ENCODE measurements at regions not wholly inside any gene's neighbourhood (a gene's known extent, or its start where the extent isn't known, plus 50 kb on each side); places are given as distances from the start of the nearest gene placed in this dataset.

- no peak for TF ChIP-seq USF1 (CRISPR knock-in tag; IDR thresholded peaks at IDR 0.05)
- no peak for TF ChIP-seq ZZZ3 (IDR thresholded peaks at IDR 0.05)
- no peak for TF ChIP-seq HOMEZ (CRISPR knock-in tag; IDR thresholded peaks at IDR 0.05)
- TF ChIP-seq FOXA3 (CRISPR knock-in tag; conservative IDR thresholded peaks at IDR 0.05 in 1 of 2, IDR thresholded peaks at IDR 0.05 in 1 of 2) = peak in 1 of 2 experiments; percentile 61; a peak in 1 of 4 replicates
- TF ChIP-seq ARID4B (CRISPR knock-in tag; IDR thresholded peaks at IDR 0.05) = no peak
- TF ChIP-seq, protein P1, sequence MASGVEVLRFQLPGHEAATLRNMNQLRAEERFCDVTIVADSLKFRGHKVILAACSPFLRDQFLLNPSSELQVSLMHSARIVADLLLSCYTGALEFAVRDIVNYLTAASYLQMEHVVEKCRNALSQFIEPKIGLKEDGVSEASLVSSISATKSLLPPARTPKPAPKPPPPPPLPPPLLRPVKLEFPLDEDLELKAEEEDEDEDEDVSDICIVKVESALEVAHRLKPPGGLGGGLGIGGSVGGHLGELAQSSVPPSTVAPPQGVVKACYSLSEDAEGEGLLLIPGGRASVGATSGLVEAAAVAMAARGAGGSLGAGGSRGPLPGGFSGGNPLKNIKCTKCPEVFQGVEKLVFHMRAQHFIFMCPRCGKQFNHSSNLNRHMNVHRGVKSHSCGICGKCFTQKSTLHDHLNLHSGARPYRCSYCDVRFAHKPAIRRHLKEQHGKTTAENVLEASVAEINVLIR (CRISPR knock-in tag; IDR thresholded peaks at IDR 0.05) = no peak
- TF ChIP-seq, protein P2, sequence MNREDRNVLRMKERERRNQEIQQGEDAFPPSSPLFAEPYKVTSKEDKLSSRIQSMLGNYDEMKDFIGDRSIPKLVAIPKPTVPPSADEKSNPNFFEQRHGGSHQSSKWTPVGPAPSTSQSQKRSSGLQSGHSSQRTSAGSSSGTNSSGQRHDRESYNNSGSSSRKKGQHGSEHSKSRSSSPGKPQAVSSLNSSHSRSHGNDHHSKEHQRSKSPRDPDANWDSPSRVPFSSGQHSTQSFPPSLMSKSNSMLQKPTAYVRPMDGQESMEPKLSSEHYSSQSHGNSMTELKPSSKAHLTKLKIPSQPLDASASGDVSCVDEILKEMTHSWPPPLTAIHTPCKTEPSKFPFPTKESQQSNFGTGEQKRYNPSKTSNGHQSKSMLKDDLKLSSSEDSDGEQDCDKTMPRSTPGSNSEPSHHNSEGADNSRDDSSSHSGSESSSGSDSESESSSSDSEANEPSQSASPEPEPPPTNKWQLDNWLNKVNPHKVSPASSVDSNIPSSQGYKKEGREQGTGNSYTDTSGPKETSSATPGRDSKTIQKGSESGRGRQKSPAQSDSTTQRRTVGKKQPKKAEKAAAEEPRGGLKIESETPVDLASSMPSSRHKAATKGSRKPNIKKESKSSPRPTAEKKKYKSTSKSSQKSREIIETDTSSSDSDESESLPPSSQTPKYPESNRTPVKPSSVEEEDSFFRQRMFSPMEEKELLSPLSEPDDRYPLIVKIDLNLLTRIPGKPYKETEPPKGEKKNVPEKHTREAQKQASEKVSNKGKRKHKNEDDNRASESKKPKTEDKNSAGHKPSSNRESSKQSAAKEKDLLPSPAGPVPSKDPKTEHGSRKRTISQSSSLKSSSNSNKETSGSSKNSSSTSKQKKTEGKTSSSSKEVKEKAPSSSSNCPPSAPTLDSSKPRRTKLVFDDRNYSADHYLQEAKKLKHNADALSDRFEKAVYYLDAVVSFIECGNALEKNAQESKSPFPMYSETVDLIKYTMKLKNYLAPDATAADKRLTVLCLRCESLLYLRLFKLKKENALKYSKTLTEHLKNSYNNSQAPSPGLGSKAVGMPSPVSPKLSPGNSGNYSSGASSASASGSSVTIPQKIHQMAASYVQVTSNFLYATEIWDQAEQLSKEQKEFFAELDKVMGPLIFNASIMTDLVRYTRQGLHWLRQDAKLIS (CRISPR knock-in tag; IDR thresholded peaks at IDR 0.05) = no peak
- TF ChIP-seq JUND (IDR thresholded peaks at IDR 0.05; ENCODE audit: borderline replicate concordance, low read depth, low read length) = peak; percentile 54; the same call in 1 of the 2 replicates
- peak; percentile 86; the same call in 2 of the 3 replicates for TF ChIP-seq JUND (tag; IDR thresholded peaks at IDR 0.05; ENCODE audit: borderline replicate concordance, low read depth, low read length)
- TF ChIP-seq CC2D1A (IDR thresholded peaks at IDR 0.05) = no peak
- no peak for TF ChIP-seq CCAR2 (IDR thresholded peaks at IDR 0.05; ENCODE audit: low read depth, low read length)
- TF ChIP-seq MYNN (IDR thresholded peaks at IDR 0.05) = no peak
- no peak for TF ChIP-seq MYNN (CRISPR knock-in tag; IDR thresholded peaks at IDR 0.05)
- TF ChIP-seq, protein P3, sequence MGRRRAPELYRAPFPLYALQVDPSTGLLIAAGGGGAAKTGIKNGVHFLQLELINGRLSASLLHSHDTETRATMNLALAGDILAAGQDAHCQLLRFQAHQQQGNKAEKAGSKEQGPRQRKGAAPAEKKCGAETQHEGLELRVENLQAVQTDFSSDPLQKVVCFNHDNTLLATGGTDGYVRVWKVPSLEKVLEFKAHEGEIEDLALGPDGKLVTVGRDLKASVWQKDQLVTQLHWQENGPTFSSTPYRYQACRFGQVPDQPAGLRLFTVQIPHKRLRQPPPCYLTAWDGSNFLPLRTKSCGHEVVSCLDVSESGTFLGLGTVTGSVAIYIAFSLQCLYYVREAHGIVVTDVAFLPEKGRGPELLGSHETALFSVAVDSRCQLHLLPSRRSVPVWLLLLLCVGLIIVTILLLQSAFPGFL (CRISPR knock-in tag; IDR thresholded peaks at IDR 0.05) = no peak
Measured at GRCh38 chr12:114955414-114956014, 271.5 kb upstream of the TBX3 start (continued).

Measured in K562 (cell line).